GM23338 (cell line): ENCODE measurements at regions not wholly inside any gene's neighbourhood (a gene's known extent, or its start where the extent isn't known, plus 50 kb on each side); places are given as distances from the start of the nearest gene placed in this dataset.

ENCODE experiments used
- EZH2 ChIP-seq: fragments of 200-600 bp; sonication (generic); IDR thresholded peaks from one replicate; pipeline ENCODE4 v1.8.0; 2017; ENCODE audit warnings: antibody characterized with exemption, mild to moderate bottlenecking, low read depth; ENCODE audit not compliant: unreplicated experiment
- POLR2AphosphoS5 ChIP-seq: IDR thresholded peaks from 2 replicates; pipeline ENCODE4 v1.6.1; 2016; ENCODE audit warnings: antibody characterized with exemption, low read depth
- TF ChIP-seq, protein P1 (sequence below), 2 experiments: fragments of 200-600 bp in 1 of 2; sonication (generic) in 1 of 2; conservative IDR thresholded peaks; 2 replicates each; pipeline versions ENCODE4 v1.5.1 to v1.6.1; 2016 to 2017; ENCODE audit warnings: antibody characterized with exemption in 2 of 2, low read depth in 2 of 2, mild to moderate bottlenecking in 2 of 2, moderate library complexity in 1 of 2

DNA sequence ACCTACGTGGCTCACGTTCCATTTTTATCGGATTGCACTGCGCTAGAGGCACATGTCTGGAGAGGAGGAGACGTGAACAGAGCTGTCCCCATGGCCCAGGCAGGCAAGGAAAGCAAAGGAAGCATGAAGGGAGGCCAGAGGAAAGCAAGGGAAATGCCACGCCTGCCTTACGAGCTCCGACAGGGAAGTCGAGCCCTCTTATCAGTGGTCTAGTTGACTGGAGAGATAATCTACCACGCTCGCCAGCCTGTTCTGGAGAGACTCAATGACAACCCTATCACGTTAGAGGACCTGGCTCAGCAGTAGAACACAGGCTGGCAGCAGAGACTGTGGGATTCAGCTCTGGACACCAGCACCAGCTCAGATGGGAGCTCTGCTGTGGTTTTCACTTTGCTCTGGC lies 202.6 kb upstream of the ID2 start:
- TF ChIP-seq, protein P1, sequence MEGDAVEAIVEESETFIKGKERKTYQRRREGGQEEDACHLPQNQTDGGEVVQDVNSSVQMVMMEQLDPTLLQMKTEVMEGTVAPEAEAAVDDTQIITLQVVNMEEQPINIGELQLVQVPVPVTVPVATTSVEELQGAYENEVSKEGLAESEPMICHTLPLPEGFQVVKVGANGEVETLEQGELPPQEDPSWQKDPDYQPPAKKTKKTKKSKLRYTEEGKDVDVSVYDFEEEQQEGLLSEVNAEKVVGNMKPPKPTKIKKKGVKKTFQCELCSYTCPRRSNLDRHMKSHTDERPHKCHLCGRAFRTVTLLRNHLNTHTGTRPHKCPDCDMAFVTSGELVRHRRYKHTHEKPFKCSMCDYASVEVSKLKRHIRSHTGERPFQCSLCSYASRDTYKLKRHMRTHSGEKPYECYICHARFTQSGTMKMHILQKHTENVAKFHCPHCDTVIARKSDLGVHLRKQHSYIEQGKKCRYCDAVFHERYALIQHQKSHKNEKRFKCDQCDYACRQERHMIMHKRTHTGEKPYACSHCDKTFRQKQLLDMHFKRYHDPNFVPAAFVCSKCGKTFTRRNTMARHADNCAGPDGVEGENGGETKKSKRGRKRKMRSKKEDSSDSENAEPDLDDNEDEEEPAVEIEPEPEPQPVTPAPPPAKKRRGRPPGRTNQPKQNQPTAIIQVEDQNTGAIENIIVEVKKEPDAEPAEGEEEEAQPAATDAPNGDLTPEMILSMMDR (conservative IDR thresholded peaks at IDR 0.05; ENCODE audit: low read depth in 2 of 2): no peak
- TF ChIP-seq POLR2AphosphoS5 (no peak), EZH2 (no peak)
